GM13976 (cell line): ENCODE measurements at regions not wholly inside any gene's neighbourhood (a gene's known extent, or its start where the extent isn't known, plus 50 kb on each side); places are given as distances from the start of the nearest gene placed in this dataset.
A peak's percentile ranks its signal among the peaks of the same experiment; 100 is the strongest.
"Not testable (repeated sequence)": the region's sequence is repeated elsewhere in the genome, so short reads cannot be mapped to it uniquely, and the experiment has no call there.

Source experiments
- DNase-seq: peaks from one replicate; pipeline ENCODE4 v3.0.0; 2012; ENCODE audit warnings: low spot score
- CTCF ChIP-seq: IDR thresholded peaks from 2 replicates; pipeline ENCODE4 v1.5.1; 2012; ENCODE audit warnings: borderline replicate concordance, mild to moderate bottlenecking; ENCODE audit not compliant: insufficient read depth; ENCODE audit errors: extremely low read depth, missing control alignments, control extremely low read depth
- in situ Hi-C: fragments of 300-500 bp; cut with MboI; formaldehyde crosslinking; loops from one replicate; pipeline ENCODE4 v1.12.0; 2022; ENCODE audit warnings: low sequenced_read_pairs, mixed read lengths, inconsistent platforms; ENCODE audit not compliant: unreplicated experiment

- DNase-seq: no peak
- TF ChIP-seq CTCF: no peak
- in situ Hi-C loops: no loop called here
Observed at GRCh38 chr2:171266102-171266501, 105.4 kb upstream of the TLK1 start.

- DNase-seq, in situ Hi-C loops: not testable (repeated sequence)
Observed at GRCh38 chr2:171261529-171261928, 100.8 kb upstream of the TLK1 start.

- in situ Hi-C loops: no loop called here
- TF ChIP-seq CTCF: no peak
- peak; percentile 53 for DNase-seq
Observed at GRCh38 chr2:171260471-171261424, 100.1 kb upstream of the TLK1 start.

- in situ Hi-C loops: no loop called here
- TF ChIP-seq CTCF: no peak
- no peak for DNase-seq
Observed at GRCh38 chr2:171254666-171255065, 94.0 kb upstream of the TLK1 start.

GRCh38 chr2:171253900-171254650 lies 93.4 kb upstream of the TLK1 start:
- DNase-seq: no peak
- in situ Hi-C loops: no loop called here
- no peak for TF ChIP-seq CTCF

- no peak for DNase-seq
- in situ Hi-C loops: no loop called here
- no peak for TF ChIP-seq CTCF
Observed at GRCh38 chr2:171253279-171253678, 92.6 kb upstream of the TLK1 start.

GRCh38 chr2:171249689-171250088 lies 89.0 kb upstream of the TLK1 start:
- no peak for DNase-seq
- in situ Hi-C loops: no loop called here
- no peak for TF ChIP-seq CTCF
